ENCODE measurements at regions not wholly inside any gene's neighbourhood (a gene's known extent, or its start where the extent isn't known, plus 50 kb on each side); places are given as distances from the start of the nearest gene placed in this dataset.

DNA sequence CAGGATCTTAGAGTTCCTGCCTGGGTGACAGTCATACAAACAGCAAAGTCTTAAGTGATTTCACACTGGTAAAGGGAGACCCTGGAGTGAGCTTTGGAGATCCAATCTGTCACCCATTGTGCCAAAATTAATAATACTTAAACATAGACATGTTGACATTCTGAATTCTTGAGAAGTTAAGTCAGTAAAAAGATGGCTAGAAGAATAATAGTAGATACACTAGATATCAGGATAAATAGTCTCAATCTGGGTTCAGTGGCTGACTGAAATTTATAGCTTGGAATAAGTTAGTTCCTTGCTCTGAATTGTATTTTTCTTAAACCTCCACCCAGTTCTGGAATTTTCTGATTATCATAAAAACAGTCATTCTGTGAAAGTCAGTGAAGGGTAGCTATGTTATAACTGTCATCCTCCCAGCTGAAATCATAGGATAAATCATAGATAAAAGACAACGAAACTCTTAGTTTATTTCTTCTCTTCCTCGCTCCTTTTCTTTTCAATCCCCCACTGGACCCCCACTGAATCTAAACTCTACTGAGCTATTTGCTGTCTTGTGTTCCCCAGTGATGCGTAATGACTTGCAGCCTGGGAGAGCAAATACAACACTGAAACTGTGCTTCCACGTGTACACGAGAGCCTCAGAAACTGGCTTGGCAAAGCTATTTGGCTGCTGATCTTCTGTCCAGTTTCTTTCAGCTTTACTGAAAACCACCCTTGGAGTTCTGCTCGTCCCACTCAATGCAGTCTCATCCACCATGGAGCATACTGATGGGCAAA, 175.4 kb upstream of the TP63 start:
- no peak overlapping the region for H3K18ac ChIP-seq (ENCODE audit: low read length)
- H3K4me1 ChIP-seq (ENCODE audit: control insufficient read depth, low read depth, low read length) = no peaks in the 10 kb centered on the region
- no peak overlapping the region for H3K23ac ChIP-seq (ENCODE audit: low read length)
- H3K4ac ChIP-seq (ENCODE audit: low read depth, low read length) = no peak overlapping the region
- no peak overlapping the region for H3K9ac ChIP-seq (ENCODE audit: low read length)
- no peaks in the 10 kb centered on the region for H3K27me3 ChIP-seq (ENCODE audit: insufficient read depth, low read length, poor library complexity)
- no peak overlapping the region for H2BK5ac ChIP-seq (ENCODE audit: low read length)
- no peak overlapping the region for H3K56ac ChIP-seq (ENCODE audit: low read length)
- H2BK120ac ChIP-seq (ENCODE audit: low read depth, low read length) = no peak overlapping the region
- no peak overlapping the region for H4K8ac ChIP-seq (ENCODE audit: low read depth, low read length)
- no CpG with 5 or more reads among the region's 6 CpGs for WGBS (ENCODE audit: extremely low coverage, insufficient coverage, low lambda C conversion rate)
- no peaks in the 10 kb centered on the region for H3K36me3 ChIP-seq (ENCODE audit: control insufficient read depth, insufficient read depth, low read length)
- no peak overlapping the region for H3K4me2 ChIP-seq (ENCODE audit: low read length)
- H3K79me2 ChIP-seq (ENCODE audit: control insufficient read depth, insufficient read depth, low read length) = no peaks in the 10 kb centered on the region
- H2BK15ac ChIP-seq (replicated peaks; ENCODE audit: low read depth) = no peak overlapping the region
- H3K79me1 ChIP-seq (ENCODE audit: low read length) = no peaks in the 10 kb centered on the region
- no peak overlapping the region for H3K27ac ChIP-seq (ENCODE audit: low read depth, low read length)
- DNase-seq = no peak
- no peak overlapping the region for H2AK5ac ChIP-seq (ENCODE audit: low read length)
- H3K4me3 ChIP-seq (ENCODE audit: low read length) = no peak overlapping the region
- H4K5ac ChIP-seq (ENCODE audit: low read length) = no peak overlapping the region

DNA sequence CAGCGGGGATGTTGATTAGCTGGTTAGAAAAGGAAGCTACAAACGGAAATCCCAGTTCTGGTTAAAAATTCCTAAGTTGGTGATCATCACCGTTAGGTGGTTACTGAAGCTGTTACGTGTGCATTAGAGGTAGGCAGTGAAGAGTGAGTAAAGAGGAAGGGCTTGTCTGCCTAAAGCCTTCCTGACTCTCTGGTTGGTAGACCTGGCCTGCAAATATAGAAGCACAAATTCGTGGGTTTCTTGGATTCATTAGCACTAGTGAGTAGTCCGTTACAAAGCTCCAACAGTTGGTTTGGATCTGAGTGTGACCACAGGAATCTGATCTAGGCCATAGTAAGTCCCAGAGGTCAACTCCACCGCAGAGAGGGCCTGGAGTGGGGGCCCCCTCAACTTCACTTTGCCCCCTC, 174.0 kb upstream of the TP63 start:
- no peak overlapping the region for H4K5ac ChIP-seq (ENCODE audit: low read length)
- H3K18ac ChIP-seq (ENCODE audit: low read length) = no peak overlapping the region
- no peak overlapping the region for H3K56ac ChIP-seq (ENCODE audit: low read length)
- no CpG with 5 or more reads among the region's 7 CpGs for WGBS (ENCODE audit: extremely low coverage, insufficient coverage, low lambda C conversion rate)
- H3K23ac ChIP-seq (ENCODE audit: low read length) = no peak overlapping the region
- H3K4me1 ChIP-seq (ENCODE audit: control insufficient read depth, low read depth, low read length) = no peaks in the 10 kb centered on the region
- H3K79me2 ChIP-seq (ENCODE audit: control insufficient read depth, insufficient read depth, low read length) = no peaks in the 10 kb centered on the region
- no peak overlapping the region for H4K8ac ChIP-seq (ENCODE audit: low read depth, low read length)
- H2BK120ac ChIP-seq (ENCODE audit: low read depth, low read length) = no peak overlapping the region
- no peak overlapping the region for H3K27ac ChIP-seq (ENCODE audit: low read depth, low read length)
- H3K79me1 ChIP-seq (ENCODE audit: low read length) = no peaks in the 10 kb centered on the region
- no peak overlapping the region for H3K4me2 ChIP-seq (ENCODE audit: low read length)
- H3K27me3 ChIP-seq (ENCODE audit: insufficient read depth, low read length, poor library complexity) = no peaks in the 10 kb centered on the region
- no peak overlapping the region for H3K4me3 ChIP-seq (ENCODE audit: low read length)
- no peak for DNase-seq
- no peak overlapping the region for H2AK5ac ChIP-seq (ENCODE audit: low read length)
- H3K4ac ChIP-seq (ENCODE audit: low read depth, low read length) = no peak overlapping the region
- H2BK5ac ChIP-seq (ENCODE audit: low read length) = no peak overlapping the region
- H3K9ac ChIP-seq (ENCODE audit: low read length) = no peak overlapping the region
- H2BK15ac ChIP-seq (replicated peaks; ENCODE audit: low read depth) = no peak overlapping the region
- no peaks in the 10 kb centered on the region for H3K36me3 ChIP-seq (ENCODE audit: control insufficient read depth, insufficient read depth, low read length)

GRCh38 chr3:189457631-189458412, 173.4 kb upstream of the TP63 start:
- no peak overlapping the region for H2BK15ac ChIP-seq (replicated peaks; ENCODE audit: low read depth)
- no peak overlapping the region for H4K8ac ChIP-seq (ENCODE audit: low read depth, low read length)
- WGBS (ENCODE audit: extremely low coverage, insufficient coverage, low lambda C conversion rate) = no CpG with 5 or more reads among the region's 9 CpGs

DNA sequence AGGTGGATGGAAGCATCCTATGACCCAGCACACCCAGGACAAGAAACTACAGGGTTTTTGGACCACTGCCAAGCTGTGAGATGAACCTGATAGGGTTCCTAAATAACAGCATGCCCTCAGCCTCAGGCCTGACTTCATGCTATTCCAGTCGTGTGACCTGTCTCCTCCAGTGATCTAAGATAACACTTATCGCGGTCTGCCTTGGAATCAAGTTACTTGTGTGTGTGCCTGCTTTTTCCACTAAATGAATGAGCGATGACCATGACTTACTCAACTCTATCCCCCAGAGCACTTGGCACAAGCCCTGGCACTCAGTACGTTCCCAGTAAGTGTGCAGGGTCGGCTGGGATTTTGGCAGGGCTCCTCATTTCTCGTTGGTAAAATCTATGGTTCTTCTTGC, 172.7 kb upstream of the TP63 start:
- Histone ChIP-seq H3K4me3 (ENCODE audit: low read length) (no peak overlapping the region), H2BK120ac (ENCODE audit: low read depth, low read length) (no peak overlapping the region), H3K18ac (ENCODE audit: low read length) (no peak overlapping the region), H3K4me1 (ENCODE audit: control insufficient read depth, low read depth, low read length) (no peaks in the 10 kb centered on the region), H2BK15ac (replicated peaks; ENCODE audit: low read depth) (no peak overlapping the region), H2AK5ac (ENCODE audit: low read length) (no peak overlapping the region), H4K8ac (ENCODE audit: low read depth, low read length) (no peak overlapping the region), H3K79me1 (ENCODE audit: low read length) (no peaks in the 10 kb centered on the region), H3K79me2 (ENCODE audit: control insufficient read depth, insufficient read depth, low read length) (no peaks in the 10 kb centered on the region), H3K27me3 (ENCODE audit: insufficient read depth, low read length, poor library complexity) (no peaks in the 10 kb centered on the region), H3K23ac (ENCODE audit: low read length) (no peak overlapping the region), H3K9ac (ENCODE audit: low read length) (no peak overlapping the region), H3K4ac (ENCODE audit: low read depth, low read length) (no peak overlapping the region), H3K56ac (ENCODE audit: low read length) (no peak overlapping the region), H2BK5ac (ENCODE audit: low read length) (no peak overlapping the region), H4K5ac (ENCODE audit: low read length) (no peak overlapping the region), H3K27ac (ENCODE audit: low read depth, low read length) (no peak overlapping the region), H3K36me3 (ENCODE audit: control insufficient read depth, insufficient read depth, low read length) (no peaks in the 10 kb centered on the region), H3K4me2 (ENCODE audit: low read length) (no peak overlapping the region)
- whole genome bisulfite sequencing (ENCODE audit: extremely low coverage, insufficient coverage, low lambda C conversion rate) = no CpG with 5 or more reads among the region's 7 CpGs
- peak; percentile 53 for DNase-seq

More at GRCh38 chr3:189457631-189458412, 173.4 kb upstream of the TP63 start:
- Histone ChIP-seq H3K79me2 (ENCODE audit: control insufficient read depth, insufficient read depth, low read length) (no peaks in the 10 kb centered on the region), H3K23ac (ENCODE audit: low read length) (no peak overlapping the region), H3K4ac (ENCODE audit: low read depth, low read length) (no peak overlapping the region), H2BK120ac (ENCODE audit: low read depth, low read length) (no peak overlapping the region), H3K9ac (ENCODE audit: low read length) (no peak overlapping the region), H3K4me2 (ENCODE audit: low read length) (no peak overlapping the region), H3K4me1 (ENCODE audit: control insufficient read depth, low read depth, low read length) (no peaks in the 10 kb centered on the region), H3K18ac (ENCODE audit: low read length) (no peak overlapping the region), H4K5ac (ENCODE audit: low read length) (no peak overlapping the region), H2AK5ac (ENCODE audit: low read length) (no peak overlapping the region), H3K56ac (ENCODE audit: low read length) (no peak overlapping the region), H3K4me3 (ENCODE audit: low read length) (no peak overlapping the region), H3K27me3 (ENCODE audit: insufficient read depth, low read length, poor library complexity) (no peaks in the 10 kb centered on the region), H3K79me1 (ENCODE audit: low read length) (no peaks in the 10 kb centered on the region), H3K36me3 (ENCODE audit: control insufficient read depth, insufficient read depth, low read length) (no peaks in the 10 kb centered on the region), H3K27ac (ENCODE audit: low read depth, low read length) (no peak overlapping the region), H2BK5ac (ENCODE audit: low read length) (no peak overlapping the region)
- no peak for DNase-seq

- WGBS (ENCODE audit: extremely low coverage, insufficient coverage, low lambda C conversion rate) = no CpG with 5 or more reads among the region's 2 CpGs
- no peak overlapping the region for H2BK120ac ChIP-seq (ENCODE audit: low read depth, low read length)
- H3K27me3 ChIP-seq (ENCODE audit: insufficient read depth, low read length, poor library complexity) = no peaks in the 10 kb centered on the region
- no peak overlapping the region for H3K56ac ChIP-seq (ENCODE audit: low read length)
- H3K27ac ChIP-seq (ENCODE audit: low read depth, low read length) = no peak overlapping the region
- no peak overlapping the region for H3K9ac ChIP-seq (ENCODE audit: low read length)
- H3K4ac ChIP-seq (ENCODE audit: low read depth, low read length) = no peak overlapping the region
- H3K4me1 ChIP-seq (ENCODE audit: control insufficient read depth, low read depth, low read length) = no peaks in the 10 kb centered on the region
- no peak overlapping the region for H3K4me2 ChIP-seq (ENCODE audit: low read length)
- no peak overlapping the region for H3K23ac ChIP-seq (ENCODE audit: low read length)
- H4K5ac ChIP-seq (ENCODE audit: low read length) = no peak overlapping the region
- H2BK5ac ChIP-seq (ENCODE audit: low read length) = no peak overlapping the region
- H2AK5ac ChIP-seq (ENCODE audit: low read length) = no peak overlapping the region
- no peak overlapping the region for H2BK15ac ChIP-seq (replicated peaks; ENCODE audit: low read depth)
- no peaks in the 10 kb centered on the region for H3K36me3 ChIP-seq (ENCODE audit: control insufficient read depth, insufficient read depth, low read length)
- H3K79me2 ChIP-seq (ENCODE audit: control insufficient read depth, insufficient read depth, low read length) = no peaks in the 10 kb centered on the region
- H3K4me3 ChIP-seq (ENCODE audit: low read length) = no peak overlapping the region
- no peaks in the 10 kb centered on the region for H3K79me1 ChIP-seq (ENCODE audit: low read length)
- no peak overlapping the region for H4K8ac ChIP-seq (ENCODE audit: low read depth, low read length)
- H3K18ac ChIP-seq (ENCODE audit: low read length) = no peak overlapping the region
- no peak for DNase-seq
Measured at GRCh38 chr3:189459231-189459630, 172.0 kb upstream of the TP63 start.
